ENCODE measurements at regions not wholly inside any gene's neighbourhood (a gene's known extent, or its start where the extent isn't known, plus 50 kb on each side); places are given as distances from the start of the nearest gene placed in this dataset.

- Histone ChIP-seq H3K9me3 (no peaks in the 10 kb centered on the region), H3K36me3 (no peaks in the 10 kb centered on the region), H3K4me3 (ENCODE audit: low read depth, low read length) (no peak overlapping the region), H3K4me1 (no peaks in the 10 kb centered on the region), H3K27me3 (no peaks in the 10 kb centered on the region)
- TF ChIP-seq CTCF (IDR thresholded peaks at IDR 0.05; ENCODE audit: low read depth, low read length), result no peak
- DNase-seq, result no peak
These were observed 367.7 kb upstream of the SALL3 start for GRCh38 chr18:78611869-78612268.

DNA sequence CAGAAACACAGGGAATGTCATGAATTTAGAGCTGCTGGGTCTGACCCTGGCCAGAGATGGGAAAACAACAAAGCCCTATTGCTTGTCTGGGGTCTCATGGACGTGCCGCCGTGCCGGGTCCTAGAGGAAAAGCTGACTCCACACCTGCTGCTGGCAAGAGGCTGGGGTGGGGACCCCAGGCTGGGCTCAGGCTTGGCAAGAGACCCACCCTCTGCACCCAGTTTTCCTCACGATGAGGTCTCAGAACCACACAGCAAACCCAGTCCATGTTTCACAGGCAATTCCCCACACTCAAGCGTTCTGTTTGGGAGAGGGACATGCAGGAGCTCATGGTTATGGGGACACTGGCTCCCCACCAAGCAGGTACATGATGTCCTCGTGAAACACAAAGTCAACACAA lies 367.3 kb upstream of the SALL3 start:
- Histone ChIP-seq H3K9me3 (no peaks in the 10 kb centered on the region), H3K4me1 (no peaks in the 10 kb centered on the region), H3K27me3 (no peaks in the 10 kb centered on the region), H3K4me3 (ENCODE audit: low read depth, low read length) (no peak overlapping the region), H3K36me3 (no peaks in the 10 kb centered on the region)
- TF ChIP-seq CTCF (IDR thresholded peaks at IDR 0.05; ENCODE audit: low read depth, low read length), result no peak
- DNase-seq, result no peak

DNA sequence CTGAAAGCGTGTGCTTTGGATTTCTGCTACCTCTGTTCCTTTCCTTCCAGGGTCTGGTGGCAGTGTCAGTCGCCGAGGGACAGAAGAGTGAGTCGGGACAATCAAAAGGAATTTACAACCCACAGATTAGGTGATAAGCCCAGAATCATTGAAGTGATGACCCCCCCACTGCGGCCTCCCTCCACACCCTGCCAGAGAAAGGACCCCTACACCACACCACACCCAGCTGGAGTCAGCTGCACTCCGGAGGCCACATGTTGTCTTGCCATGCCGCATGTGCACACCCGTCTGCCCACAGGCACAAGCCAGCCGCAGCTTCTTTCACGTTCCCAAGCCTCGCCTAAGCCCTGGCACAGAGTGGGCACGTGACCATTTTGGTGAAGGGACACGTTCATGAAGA lies 366.8 kb upstream of the SALL3 start:
- no peak for TF ChIP-seq CTCF (IDR thresholded peaks at IDR 0.05; ENCODE audit: low read depth, low read length)
- no peaks in the 10 kb centered on the region for H3K36me3 ChIP-seq
- H3K4me1 ChIP-seq, result no peaks in the 10 kb centered on the region
- no peak for DNase-seq
- H3K9me3 ChIP-seq, result no peaks in the 10 kb centered on the region
- no peak overlapping the region for H3K4me3 ChIP-seq (ENCODE audit: low read depth, low read length)
- no peaks in the 10 kb centered on the region for H3K27me3 ChIP-seq

DNA sequence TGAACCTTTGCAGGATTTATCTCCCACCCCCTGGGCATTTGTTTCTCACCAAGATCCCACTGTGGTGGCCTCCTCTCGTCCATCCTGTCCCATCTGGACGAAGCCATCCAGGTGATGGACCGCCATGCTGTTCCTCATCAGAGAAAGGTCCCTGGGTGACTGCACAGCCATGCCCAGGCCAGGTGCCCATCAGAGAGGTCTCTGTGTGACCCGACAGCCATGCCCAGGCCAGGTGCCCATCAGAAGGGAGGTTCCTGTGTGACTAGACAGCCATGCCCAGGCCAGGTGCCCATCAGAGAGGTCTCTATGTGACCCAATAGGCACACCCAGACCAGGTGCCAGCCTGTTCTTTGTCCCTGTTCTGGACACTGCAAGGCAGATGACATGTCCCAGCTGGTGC lies 360.9 kb upstream of the SALL3 start:
- no peak for DNase-seq
- Histone ChIP-seq H3K36me3 (no peaks in the 10 kb centered on the region), H3K4me1 (no peaks in the 10 kb centered on the region), H3K4me3 (ENCODE audit: low read depth, low read length) (no peak overlapping the region), H3K9me3 (no peaks in the 10 kb centered on the region), H3K27me3 (no peaks in the 10 kb centered on the region)
- TF ChIP-seq CTCF (IDR thresholded peaks at IDR 0.05; ENCODE audit: low read depth, low read length), result no peak

DNA sequence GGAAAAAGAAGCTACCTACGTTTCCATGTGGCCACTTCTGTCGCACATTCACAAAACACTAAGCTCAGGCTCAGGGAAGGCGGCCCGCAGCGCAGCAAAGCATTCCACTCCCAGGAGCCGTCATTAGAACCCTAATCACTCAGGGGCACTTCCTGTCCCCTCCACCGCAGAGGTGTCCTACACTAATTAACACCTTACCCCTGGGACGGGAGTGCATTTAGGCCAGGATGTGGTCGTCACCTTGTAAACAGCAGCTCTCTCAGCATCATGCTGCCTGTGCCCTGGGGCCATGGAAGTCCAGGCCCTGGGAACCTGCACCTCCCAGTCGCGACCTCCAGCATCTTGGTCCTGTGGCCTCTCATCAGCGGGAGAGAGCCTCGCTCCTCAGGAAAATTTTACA lies 359.8 kb upstream of the SALL3 start:
- DNase-seq, result no peak
- H3K4me3 ChIP-seq (ENCODE audit: low read depth, low read length), result no peak overlapping the region
- no peak for TF ChIP-seq CTCF (IDR thresholded peaks at IDR 0.05; ENCODE audit: low read depth, low read length)
- no peaks in the 10 kb centered on the region for H3K36me3 ChIP-seq
- H3K4me1 ChIP-seq, result no peaks in the 10 kb centered on the region
- no peaks in the 10 kb centered on the region for H3K9me3 ChIP-seq
- no peaks in the 10 kb centered on the region for H3K27me3 ChIP-seq

- TF ChIP-seq CTCF (IDR thresholded peaks at IDR 0.05; ENCODE audit: low read depth, low read length), result no peak
- Histone ChIP-seq H3K27me3 (no peaks in the 10 kb centered on the region), H3K36me3 (no peaks in the 10 kb centered on the region), H3K9me3 (no peaks in the 10 kb centered on the region), H3K4me1 (no peaks in the 10 kb centered on the region), H3K4me3 (ENCODE audit: low read depth, low read length) (no peak overlapping the region)
- no peak for DNase-seq
These were observed 359.3 kb upstream of the SALL3 start for GRCh38 chr18:78620326-78620725.

Data from BE2C (cell line).